DOHH2 (cell line): ENCODE measurements at regions not wholly inside any gene's neighbourhood (a gene's known extent, or its start where the extent isn't known, plus 50 kb on each side); places are given as distances from the start of the nearest gene placed in this dataset.

ENCODE experiments used
- H3F3A ChIP-seq: fragments of 200-600 bp; sonication (generic), shearing (Covaris generic); 2 replicates; pipeline ENCODE4 v1.6.0; 2016; ENCODE audit warnings: antibody characterized with exemption, mild to moderate bottlenecking; ENCODE audit not compliant: control insufficient read depth, insufficient read depth
- H3K27ac ChIP-seq: fragments of 200-600 bp; sonication (generic); 2 replicates; pipeline ENCODE4 v1.5.1; 2014; ENCODE audit warnings: low read depth, mild to moderate bottlenecking, low read length, moderate library complexity
- H3K27me3 ChIP-seq: fragments of 200-600 bp; sonication (generic); 2 replicates; pipeline ENCODE4 v1.6.1; 2014; ENCODE audit warnings: mild to moderate bottlenecking, low read length, mixed read lengths; ENCODE audit not compliant: control insufficient read depth
- H3K36me3 ChIP-seq: fragments of 200-600 bp; sonication (generic); 2 replicates; pipeline ENCODE4 v1.6.1; 2014; ENCODE audit warnings: mild to moderate bottlenecking, low read length, moderate library complexity, mixed read lengths; ENCODE audit not compliant: control insufficient read depth
- H3K4me1 ChIP-seq: fragments of 200-600 bp; sonication (generic); 2 replicates; pipeline ENCODE4 v1.6.1; 2014; ENCODE audit warnings: mild to moderate bottlenecking, low read length, mixed read lengths; ENCODE audit not compliant: control insufficient read depth
- H3K4me2 ChIP-seq: fragments of 200-600 bp; sonication (generic); 2 replicates; pipeline ENCODE4 v1.6.0; 2014; ENCODE audit warnings: mild to moderate bottlenecking, low read length, moderate library complexity
- H3K4me3 ChIP-seq: fragments of 200-600 bp; sonication (generic); 2 replicates; pipeline ENCODE4 v1.5.1; 2014; ENCODE audit warnings: mild to moderate bottlenecking, low read length, mixed read lengths
- H3K79me2 ChIP-seq: fragments of 200-600 bp; sonication (generic); 2 replicates; pipeline ENCODE4 v1.6.1; 2014; ENCODE audit warnings: mild to moderate bottlenecking, low read length, mixed read lengths; ENCODE audit not compliant: control insufficient read depth
- H3K9me2 ChIP-seq: fragments of 200-600 bp; sonication (generic); replicated peaks from 2 replicates; pipeline ENCODE4 v1.6.1; 2014; ENCODE audit warnings: mild to moderate bottlenecking, low read length, mixed read lengths; ENCODE audit not compliant: control insufficient read depth
- H3K9me3 ChIP-seq: fragments of 200-600 bp; sonication (generic); 2 replicates; pipeline ENCODE4 v1.6.1; 2014; ENCODE audit warnings: antibody characterized with exemption, low read length, mixed read lengths; ENCODE audit not compliant: control insufficient read depth, insufficient read depth
- H4K20me1 ChIP-seq: fragments of 200-600 bp; sonication (generic); 2 replicates; pipeline ENCODE4 v1.6.0; 2014; ENCODE audit warnings: low read depth, mild to moderate bottlenecking, antibody characterized with exemption, low read length, moderate library complexity; ENCODE audit not compliant: control insufficient read depth, insufficient read depth
- CTCF ChIP-seq: fragments of 200-600 bp; sonication (generic); IDR thresholded peaks from one replicate; pipeline ENCODE4 v1.5.1; 2014; ENCODE audit warnings: antibody characterized with exemption, mild to moderate bottlenecking, low read depth, low read length; ENCODE audit not compliant: poor library complexity, severe bottlenecking
- EZH2phosphoT487 ChIP-seq: fragments of 200-600 bp; sonication (generic); IDR thresholded peaks from 2 replicates; pipeline ENCODE4 v1.6.1; 2017; ENCODE audit warnings: borderline replicate concordance, mild to moderate bottlenecking, antibody characterized with exemption, low read length, moderate library complexity, mixed read lengths

GRCh38 chrX:113315927-113316326 is 475.3 kb upstream of the AMOT start:
- H3K79me2 ChIP-seq, result no peaks in the 10 kb centered on the region
- no peak overlapping the region for H3K4me2 ChIP-seq
- no peaks in the 10 kb centered on the region for H4K20me1 ChIP-seq
- no peaks in the 10 kb centered on the region for H3K9me3 ChIP-seq
- H3K27ac ChIP-seq, result no peak overlapping the region
- no peaks in the 10 kb centered on the region for H3F3A ChIP-seq
- H3K36me3 ChIP-seq, result no peaks in the 10 kb centered on the region
- H3K9me2 ChIP-seq, result no peaks in the 10 kb centered on the region
- H3K4me3 ChIP-seq, result no peak overlapping the region
- H3K4me1 ChIP-seq, result no peaks in the 10 kb centered on the region
- TF ChIP-seq EZH2phosphoT487, result no peak
- TF ChIP-seq CTCF, result no peak
- H3K27me3 ChIP-seq, result no peaks in the 10 kb centered on the region

GRCh38 chrX:113305496-113305895 is 464.9 kb upstream of the AMOT start:
- Histone ChIP-seq H3K27me3 (no peaks in the 10 kb centered on the region), H3K4me1 (no peaks in the 10 kb centered on the region), H3K27ac (no peak overlapping the region), H3K36me3 (no peaks in the 10 kb centered on the region), H3F3A (no peaks in the 10 kb centered on the region), H3K9me3 (no peaks in the 10 kb centered on the region), H3K4me3 (no peak overlapping the region), H3K79me2 (no peaks in the 10 kb centered on the region), H4K20me1 (no peaks in the 10 kb centered on the region), H3K4me2 (no peak overlapping the region), H3K9me2 (no peaks in the 10 kb centered on the region)
- TF ChIP-seq EZH2phosphoT487 (no peak), CTCF (no peak)

GRCh38 chrX:113300580-113300979 is 459.9 kb upstream of the AMOT start:
- Histone ChIP-seq H3K27ac (no peak overlapping the region), H3K4me1 (no peaks in the 10 kb centered on the region), H3K4me2 (no peak overlapping the region), H3K9me2 (no peaks in the 10 kb centered on the region), H4K20me1 (no peaks in the 10 kb centered on the region), H3K79me2 (no peaks in the 10 kb centered on the region), H3K36me3 (no peaks in the 10 kb centered on the region), H3K4me3 (no peak overlapping the region), H3K27me3 (no peaks in the 10 kb centered on the region), H3K9me3 (no peaks in the 10 kb centered on the region), H3F3A (no peaks in the 10 kb centered on the region)
- TF ChIP-seq CTCF, result no peak
- no peak for TF ChIP-seq EZH2phosphoT487

GRCh38 chrX:113297437-113297836 is 456.8 kb upstream of the AMOT start:
- H3K9me2 ChIP-seq, result no peaks in the 10 kb centered on the region
- H3F3A ChIP-seq, result no peaks in the 10 kb centered on the region
- no peaks in the 10 kb centered on the region for H3K36me3 ChIP-seq
- H3K4me1 ChIP-seq, result no peaks in the 10 kb centered on the region
- H4K20me1 ChIP-seq, result no peaks in the 10 kb centered on the region
- no peaks in the 10 kb centered on the region for H3K79me2 ChIP-seq
- TF ChIP-seq EZH2phosphoT487, result no peak
- TF ChIP-seq CTCF, result no peak
- no peak overlapping the region for H3K27ac ChIP-seq
- no peak overlapping the region for H3K4me3 ChIP-seq
- H3K27me3 ChIP-seq, result no peaks in the 10 kb centered on the region
- H3K4me2 ChIP-seq, result no peak overlapping the region
- H3K9me3 ChIP-seq, result no peaks in the 10 kb centered on the region
